ENCODE measurements at regions not wholly inside any gene's neighbourhood (a gene's known extent, or its start where the extent isn't known, plus 50 kb on each side); places are given as distances from the start of the nearest gene placed in this dataset.
A peak's percentile ranks its signal among the peaks of the same experiment; 100 is the strongest.

DNA sequence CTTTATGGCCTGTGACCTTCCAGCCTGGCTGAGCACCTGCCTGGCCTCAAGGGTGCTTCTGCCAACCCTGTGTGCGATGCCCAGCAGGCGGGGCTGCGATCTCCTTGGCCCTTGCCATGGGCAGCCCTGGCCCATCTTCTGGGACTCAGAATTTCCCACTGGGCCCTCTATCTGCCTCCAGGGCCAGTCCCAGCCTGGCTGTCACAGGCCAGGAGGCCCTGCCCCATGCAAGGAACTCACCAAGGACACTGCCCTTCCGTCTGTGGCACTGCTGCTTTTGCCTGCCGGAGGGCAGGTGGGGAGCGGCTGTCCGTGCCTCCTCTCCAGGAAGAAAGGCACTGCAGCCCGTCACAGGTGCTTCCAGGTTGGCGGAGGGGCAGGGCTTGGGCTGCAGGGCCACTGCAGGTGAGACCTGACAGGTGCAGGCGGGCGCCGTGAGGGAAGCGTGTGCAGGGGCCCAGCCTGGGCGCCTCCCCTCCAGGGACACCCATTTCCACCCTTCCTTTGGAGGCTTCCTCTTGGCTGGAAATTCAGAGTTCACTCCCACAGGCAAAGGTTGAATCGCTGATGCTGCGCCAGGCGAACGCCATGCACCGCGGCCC, 177.8 kb downstream of the KIF26A start:
- intact Hi-C loops (cut with DNase I): no loop called here
- WGBS, 4 donors: 69 to 89% (median 86%) methylated on average over 13 to 20 of the region's 20 CpGs
- H3K27me3 ChIP-seq: peaks cover 3% of the 10 kb centered on the region
- no peak overlapping the region for H3K4me3 ChIP-seq
- H3K4me1 ChIP-seq (replicated peaks in 1 of 2): no peaks in the 10 kb centered on the region
- TF ChIP-seq POLR2A (IDR thresholded peaks at IDR 0.05) (no peak), CTCF (IDR thresholded peaks at IDR 0.05) (no peak)
- H3K36me3 ChIP-seq (replicated peaks in 1 of 2): no peaks in the 10 kb centered on the region
- no peak overlapping the region for H3K27ac ChIP-seq
- no peaks in the 10 kb centered on the region for H3K9me3 ChIP-seq (replicated peaks in 1 of 3)
- DNase-seq: peak in 3 of 7 donors; percentile 12 to 25 (median 19)

DNA sequence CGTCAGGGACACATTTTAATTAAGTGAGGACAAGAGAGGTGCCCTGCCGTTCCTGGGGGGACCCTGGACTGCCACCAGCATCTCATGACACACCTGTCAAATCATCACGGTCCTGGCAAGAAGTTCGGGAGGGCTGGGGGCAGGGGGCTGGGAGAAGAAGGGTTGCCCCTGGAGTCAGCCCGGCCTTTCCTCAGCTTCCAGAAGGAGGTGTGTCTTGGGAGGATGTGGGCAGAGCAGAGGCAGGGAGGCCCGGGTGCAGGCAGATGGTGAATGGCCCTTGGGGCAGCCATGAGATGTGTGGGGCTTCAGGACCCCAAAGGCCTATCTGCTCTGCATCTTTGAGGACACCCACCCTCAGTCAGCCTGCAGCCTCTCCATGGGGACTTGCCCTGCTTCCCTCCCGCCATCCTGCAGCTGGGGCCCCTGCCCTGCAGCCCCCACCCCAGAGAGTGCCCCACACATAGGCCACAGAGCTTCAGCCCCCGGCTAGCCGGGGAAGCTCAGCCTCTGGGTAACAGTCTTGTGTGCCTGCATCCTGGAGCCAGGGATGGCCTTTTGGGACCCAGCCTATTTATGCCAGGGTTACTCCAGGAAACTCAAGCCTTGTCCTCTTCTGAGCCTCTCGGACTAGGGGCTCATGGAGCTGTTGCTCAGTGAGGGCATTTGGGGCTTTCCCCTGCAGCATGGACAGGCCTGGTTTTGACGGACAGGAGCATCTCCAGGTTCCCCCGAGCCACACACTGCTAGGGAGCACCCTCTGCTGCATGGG, 178.5 kb downstream of the KIF26A start:
- peak in 3 of 7 donors; percentile 5 to 39 (median 7) for DNase-seq
- H3K9me3 ChIP-seq (replicated peaks in 1 of 3): no peaks in the 10 kb centered on the region
- H3K4me3 ChIP-seq: no peak overlapping the region
- TF ChIP-seq POLR2A (IDR thresholded peaks at IDR 0.05): no peak
- no peak for TF ChIP-seq CTCF (IDR thresholded peaks at IDR 0.05)
- peaks cover 3% of the 10 kb centered on the region for H3K27me3 ChIP-seq
- no peak overlapping the region for H3K27ac ChIP-seq
- WGBS, 4 donors: 66 to 94% (median 82%) methylated on average over 8 to 12 of the region's 12 CpGs
- no peaks in the 10 kb centered on the region for H3K36me3 ChIP-seq (replicated peaks in 1 of 2)
- no peaks in the 10 kb centered on the region for H3K4me1 ChIP-seq (replicated peaks in 1 of 2)
- intact Hi-C loops (cut with DNase I): no loop called here

DNA sequence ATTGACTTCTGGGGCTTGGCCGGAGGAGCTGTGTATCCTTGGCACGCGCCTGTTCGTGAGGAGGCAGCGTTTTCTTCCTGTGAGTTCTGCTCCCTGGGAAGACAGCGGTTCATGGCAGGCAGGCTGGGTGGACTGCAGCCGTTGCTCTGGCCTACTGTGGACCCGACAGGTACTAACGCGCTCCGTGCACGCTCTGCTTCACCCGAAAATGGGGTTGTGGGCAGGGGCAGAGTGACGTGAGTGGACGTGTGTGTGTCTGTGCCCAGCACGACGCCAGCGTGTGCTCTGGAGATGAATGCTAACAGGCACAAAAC, 179.1 kb downstream of the KIF26A start:
- H3K27ac ChIP-seq: no peak overlapping the region
- TF ChIP-seq CTCF (IDR thresholded peaks at IDR 0.05) (no peak), POLR2A (IDR thresholded peaks at IDR 0.05) (no peak)
- H3K27me3 ChIP-seq: peaks cover 3% of the 10 kb centered on the region
- no peaks in the 10 kb centered on the region for H3K9me3 ChIP-seq (replicated peaks in 1 of 3)
- H3K4me1 ChIP-seq (replicated peaks in 1 of 2): no peaks in the 10 kb centered on the region
- no peaks in the 10 kb centered on the region for H3K36me3 ChIP-seq (replicated peaks in 1 of 2)
- WGBS, 4 donors: 81 to 92% (median 88%) methylated on average over 14 to 18 of the region's 18 CpGs
- intact Hi-C loops (cut with DNase I): no loop called here
- no peak overlapping the region for H3K4me3 ChIP-seq
- DNase-seq: peak in 1 of 7 donors; percentile 18

GRCh38 chr14:104317975-104318557, 179.7 kb downstream of the KIF26A start:
- intact Hi-C loops (cut with DNase I): no loop called here
- Histone ChIP-seq H3K4me3 (no peak overlapping the region), H3K27me3 (peaks cover 3% of the 10 kb centered on the region), H3K4me1 (replicated peaks in 1 of 2) (no peaks in the 10 kb centered on the region), H3K9me3 (replicated peaks in 1 of 3) (no peaks in the 10 kb centered on the region), H3K27ac (no peak overlapping the region), H3K36me3 (replicated peaks in 1 of 2) (no peaks in the 10 kb centered on the region)
- 88 to 90% (median 89%) methylated on average over 16 to 18 of the region's 18 CpGs for WGBS, 4 donors
- TF ChIP-seq CTCF (IDR thresholded peaks at IDR 0.05) (no peak), POLR2A (IDR thresholded peaks at IDR 0.05) (no peak)
- peak in 2 of 7 donors; percentile 6 to 28 for DNase-seq

Measured in adrenal gland (tissue), 9 donors.